H1 (cell line): ENCODE measurements at regions not wholly inside any gene's neighbourhood (a gene's known extent, or its start where the extent isn't known, plus 50 kb on each side); places are given as distances from the start of the nearest gene placed in this dataset.

Source experiments
- CTCF ChIA-PET: fragments of 300-600 bp; sonication (Branson Sonifier 250); formaldehyde crosslinking; loops from one replicate; lab custom pipeline; 2021; ENCODE audit not compliant: partially characterized antibody; lab: Charles Lee
- POLR2A ChIA-PET: fragments of 300-600 bp; sonication (Branson Sonifier 250); formaldehyde crosslinking; loops from one replicate; lab custom pipeline; 2021; ENCODE audit warnings: inconsistent platforms; ENCODE audit not compliant: partially characterized antibody; lab: Charles Lee
- DNase-seq, 2 experiments: peaks; one replicate each; pipeline versions ENCODE4 v3.0.0 to v3.0.0-alpha.2; 2010 to 2022; ENCODE audit warnings: low spot score in 2 of 2, low read depth in 1 of 2, mixed read lengths in 1 of 2
- FAIRE-seq: peaks from 2 replicates; lab custom pipeline; 2011; peaks lifted over from hg19 to GRCh38; lab: Jason Lieb, UNC
- H2AFZ ChIP-seq: 2 replicates; pipeline ENCODE4 v1.8.1; 2012; ENCODE audit warnings: low read length, inconsistent platforms
- H2AK5ac ChIP-seq: 2 replicates; pipeline ENCODE4 v1.6.1; 2013; ENCODE audit warnings: low read depth, low read length
- H2BK120ac ChIP-seq: replicated peaks from 2 replicates; pipeline ENCODE3; 2013; ENCODE audit warnings: low read depth, low read length, inconsistent platforms
- H2BK12ac ChIP-seq: 2 replicates; pipeline ENCODE4 v1.6.1; 2013; ENCODE audit warnings: low read depth, low read length
- H2BK15ac ChIP-seq: 2 replicates; pipeline ENCODE4 v1.6.1; 2013; ENCODE audit warnings: low read length
- H2BK20ac ChIP-seq: 2 replicates; pipeline ENCODE4 v1.6.1; 2013; ENCODE audit warnings: low read length
- H2BK5ac ChIP-seq: 2 replicates; pipeline ENCODE4 v1.6.1; 2013; ENCODE audit warnings: low read depth, low read length
- H3K14ac ChIP-seq: 2 replicates; pipeline ENCODE4 v1.6.1; 2013; ENCODE audit warnings: inconsistent platforms; ENCODE audit not compliant: insufficient read length
- H3K18ac ChIP-seq: 2 replicates; pipeline ENCODE4 v1.6.1; 2013; ENCODE audit warnings: low read length; ENCODE audit errors: extremely low read depth
- H3K23ac ChIP-seq: 2 replicates; pipeline ENCODE4 v1.6.1; 2013; ENCODE audit warnings: inconsistent platforms; ENCODE audit not compliant: insufficient read length
- H3K23me2 ChIP-seq: 2 replicates; pipeline ENCODE4 v1.6.1; 2013; ENCODE audit warnings: low read depth, low read length
- H3K27ac ChIP-seq: 2 replicates; pipeline ENCODE4 v1.6.1; 2011; ENCODE audit warnings: low read depth, low read length, inconsistent platforms
- H3K27me3 ChIP-seq, 4 experiments: replicated peaks in 1 of 4; 1 replicate in 1 of 4; 2 replicates in 3 of 4; pipeline versions ENCODE4 v1.6.1 to v1.8.1; 2011 to 2013; ENCODE audit warnings: low read length in 3 of 4, mild to moderate bottlenecking in 3 of 4, inconsistent platforms in 2 of 4, mixed read lengths in 2 of 4, moderate library complexity in 1 of 4; ENCODE audit not compliant: control insufficient read depth in 3 of 4, insufficient read depth in 3 of 4; ENCODE audit errors: extremely low read depth in 1 of 4
- H3K36me3 ChIP-seq, 4 experiments: 2 replicates each; pipeline versions ENCODE4 v1.6.1 to v1.8.1; 2011 to 2013; ENCODE audit warnings: mild to moderate bottlenecking in 4 of 4, low read length in 3 of 4, moderate library complexity in 2 of 4, control low read depth in 1 of 4, inconsistent platforms in 1 of 4; ENCODE audit not compliant: insufficient read depth in 4 of 4, control insufficient read depth in 2 of 4
- H3K4ac ChIP-seq: replicated peaks from 2 replicates; pipeline ENCODE3; 2013; ENCODE audit warnings: low read length, low read depth, mixed read lengths, inconsistent platforms; ENCODE audit not compliant: insufficient read length
- H3K4me1 ChIP-seq, 4 experiments: replicated peaks in 1 of 4; 1 replicate in 1 of 4; 2 replicates in 3 of 4; pipeline versions ENCODE4 v1.6.1 to v1.8.1; 2011 to 2013; ENCODE audit warnings: low read length in 3 of 4, inconsistent platforms in 2 of 4, mixed read lengths in 1 of 4; ENCODE audit not compliant: insufficient read depth in 4 of 4, control insufficient read depth in 3 of 4
- H3K4me2 ChIP-seq, 2 experiments: 2 replicates each; pipeline versions ENCODE4 v1.6.1 to v1.8.1; 2011 to 2013; ENCODE audit warnings: low read depth in 2 of 2, low read length in 2 of 2, control low read depth in 1 of 2, inconsistent platforms in 1 of 2, mild to moderate bottlenecking in 1 of 2; ENCODE audit not compliant: insufficient read depth in 1 of 2
- H3K4me3 ChIP-seq, 4 experiments: fragments of 200-600, 300-600 bp in 1 of 4; sonication (generic), shearing (Covaris generic), sonication (Bioruptor Twin) in 1 of 4; 2 replicates each; pipeline versions ENCODE4 v1.5.1 to v1.8.1; 2011 to 2016; ENCODE audit warnings: low read length in 4 of 4, low read depth in 3 of 4, control low read depth in 2 of 4, inconsistent platforms in 2 of 4, mild to moderate bottlenecking in 2 of 4, mixed read lengths in 1 of 4, moderate library complexity in 1 of 4; ENCODE audit not compliant: insufficient read depth in 2 of 4; ENCODE audit errors: extremely low read depth in 1 of 4
- H3K56ac ChIP-seq: replicated peaks from 2 replicates; pipeline ENCODE3; 2013; ENCODE audit warnings: low read depth, mild to moderate bottlenecking, mixed read lengths, low read length, inconsistent platforms; ENCODE audit not compliant: insufficient read length
- H3K79me1 ChIP-seq: 2 replicates; pipeline ENCODE4 v1.6.1; 2013; ENCODE audit warnings: low read depth, low read length, control low read depth
- H3K79me2 ChIP-seq, 2 experiments: 2 replicates each; pipeline versions ENCODE4 v1.6.1 to v1.8.1; 2012 to 2013; ENCODE audit warnings: low read length in 2 of 2, mild to moderate bottlenecking in 2 of 2, inconsistent platforms in 1 of 2; ENCODE audit not compliant: insufficient read depth in 2 of 2, control insufficient read depth in 1 of 2
- H3K9ac ChIP-seq, 4 experiments: replicated peaks in 1 of 4; 1 replicate in 1 of 4; 2 replicates in 3 of 4; pipeline versions ENCODE4 v1.6.1 to v1.8.1; 2011 to 2013; ENCODE audit warnings: low read depth in 3 of 4, low read length in 3 of 4, control low read depth in 2 of 4, mild to moderate bottlenecking in 2 of 4, moderate library complexity in 2 of 4, inconsistent platforms in 1 of 4; ENCODE audit errors: extremely low read depth in 1 of 4
- H3K9me3 ChIP-seq, 2 experiments: 2 replicates each; pipeline versions ENCODE4 v1.6.1 to v1.8.1; 2012 to 2013; ENCODE audit warnings: mild to moderate bottlenecking in 2 of 2, moderate library complexity in 2 of 2, control low read depth in 1 of 2, inconsistent platforms in 1 of 2, low read depth in 1 of 2, low read length in 1 of 2, mixed read lengths in 1 of 2; ENCODE audit not compliant: insufficient read depth in 2 of 2
- H4K20me1 ChIP-seq, 2 experiments: replicated peaks in 1 of 2; 2 replicates each; pipeline versions ENCODE3 to v1.8.1; 2011 to 2013; ENCODE audit warnings: inconsistent platforms in 2 of 2, low read length in 2 of 2, mild to moderate bottlenecking in 1 of 2; ENCODE audit not compliant: insufficient read depth in 2 of 2, control insufficient read depth in 1 of 2
- H4K5ac ChIP-seq: 2 replicates; pipeline ENCODE4 v1.6.1; 2013; ENCODE audit warnings: low read length, low read depth, mixed read lengths, inconsistent platforms; ENCODE audit not compliant: insufficient read length
- H4K8ac ChIP-seq: 2 replicates; pipeline ENCODE4 v1.8.0; 2013; ENCODE audit warnings: mild to moderate bottlenecking, moderate library complexity, low read length, inconsistent platforms; ENCODE audit not compliant: insufficient read depth; ENCODE audit errors: extremely low read depth
- H4K91ac ChIP-seq: replicated peaks from 2 replicates; pipeline ENCODE3; 2013; ENCODE audit warnings: low read length, mixed read lengths, inconsistent platforms; ENCODE audit not compliant: insufficient read length
- GTF2F1 ChIP-seq: IDR thresholded peaks from 2 replicates; pipeline ENCODE4 v1.6.1; 2012; ENCODE audit warnings: low read depth, low read length, improper control_type of control experiment, borderline replicate concordance
- RAD21 ChIP-seq, 2 experiments: IDR thresholded peaks in 1 of 2; conservative IDR thresholded peaks in 1 of 2; 2 replicates each; pipeline ENCODE4 v1.6.1; 2011; ENCODE audit warnings: low read depth in 2 of 2, low read length in 2 of 2, improper control_type of control experiment in 1 of 2, inconsistent platforms in 1 of 2, mild to moderate bottlenecking in 1 of 2, moderate library complexity in 1 of 2
- WGBS, 2 experiments: shearing (Covaris generic) in 1 of 2; methylation state at CpG; one replicate each; pipeline versions ENCODE4 v1.1.6 to v1.1.7; 2013 to 2015; ENCODE audit warnings: low lambda C conversion rate in 2 of 2, mixed read lengths in 2 of 2, inconsistent platforms in 1 of 2, low coverage in 1 of 2, missing lambda C conversion rate in 1 of 2; ENCODE audit not compliant: insufficient replicate concordance in 2 of 2, insufficient coverage in 1 of 2, insufficient read length in 1 of 2; ENCODE audit errors: extremely low coverage in 1 of 2, missing lambda C conversion rate in 1 of 2; 5-methylcytosine and 5-hydroxymethylcytosine counted together
- TF ChIP-seq, protein P1 (sequence below), 3 experiments: IDR thresholded peaks; 1 replicate in 2 of 3; 2 replicates in 1 of 3; pipeline versions ENCODE4 v1.5.1 to v1.6.1; 2011; ENCODE audit warnings: low read length in 3 of 3, mild to moderate bottlenecking in 3 of 3, inconsistent platforms in 2 of 3, low read depth in 1 of 3, moderate library complexity in 1 of 3; ENCODE audit not compliant: insufficient read depth in 1 of 3; ENCODE audit errors: control extremely low read depth in 1 of 3

GRCh38 chr3:74139648-74140047 is 474.8 kb downstream of the CNTN3 start:
- Histone ChIP-seq H4K91ac (no peak overlapping the region), H3K4me2 (no peak overlapping the region), H3K27ac (no peak overlapping the region), H2BK120ac (no peak overlapping the region), H2BK20ac (no peak overlapping the region), H3K23ac (no peak overlapping the region), H3K36me3 (no peaks in the 10 kb centered on the region), H3K79me2 (no peaks in the 10 kb centered on the region), H4K5ac (no peak overlapping the region), H2BK5ac (no peak overlapping the region), H3K18ac (no peak overlapping the region), H3K4me3 (no peak overlapping the region), H3K56ac (no peak overlapping the region), H3K4me1 (no peaks in the 10 kb centered on the region), H4K8ac (no peak overlapping the region), H3K9ac (no peak overlapping the region), H4K20me1 (no peaks in the 10 kb centered on the region), H2BK15ac (no peak overlapping the region), H3K9me3 (0 out of 4 replicates have a peak, but pooled peaks cover 0 to 3% of the 10 kb centered on the region in 2 experiments), H2AFZ (no peak overlapping the region), H3K14ac (no peak overlapping the region), H2BK12ac (no peak overlapping the region), H2AK5ac (no peak overlapping the region), H3K79me1 (no peaks in the 10 kb centered on the region), H3K27me3 (no peaks in the 10 kb centered on the region), H3K23me2 (no peaks in the 10 kb centered on the region), H3K4ac (no peak overlapping the region)
- DNase-seq (no peak), FAIRE-seq (no peak)
- 61% methylated on average over 3 of the region's 3 CpGs; no CpG with 5 or more reads in 1 of the 2 experiments for WGBS, 2 experiments
- ChIA-PET CTCF (interaction anchor here (1.4 kb wide), 1 partner anchor 10 kb away, joined by 6 read pairs; no protein-coding TSS in a partner anchor), POLR2A (no interaction called here)
- TF ChIP-seq, protein P1, sequence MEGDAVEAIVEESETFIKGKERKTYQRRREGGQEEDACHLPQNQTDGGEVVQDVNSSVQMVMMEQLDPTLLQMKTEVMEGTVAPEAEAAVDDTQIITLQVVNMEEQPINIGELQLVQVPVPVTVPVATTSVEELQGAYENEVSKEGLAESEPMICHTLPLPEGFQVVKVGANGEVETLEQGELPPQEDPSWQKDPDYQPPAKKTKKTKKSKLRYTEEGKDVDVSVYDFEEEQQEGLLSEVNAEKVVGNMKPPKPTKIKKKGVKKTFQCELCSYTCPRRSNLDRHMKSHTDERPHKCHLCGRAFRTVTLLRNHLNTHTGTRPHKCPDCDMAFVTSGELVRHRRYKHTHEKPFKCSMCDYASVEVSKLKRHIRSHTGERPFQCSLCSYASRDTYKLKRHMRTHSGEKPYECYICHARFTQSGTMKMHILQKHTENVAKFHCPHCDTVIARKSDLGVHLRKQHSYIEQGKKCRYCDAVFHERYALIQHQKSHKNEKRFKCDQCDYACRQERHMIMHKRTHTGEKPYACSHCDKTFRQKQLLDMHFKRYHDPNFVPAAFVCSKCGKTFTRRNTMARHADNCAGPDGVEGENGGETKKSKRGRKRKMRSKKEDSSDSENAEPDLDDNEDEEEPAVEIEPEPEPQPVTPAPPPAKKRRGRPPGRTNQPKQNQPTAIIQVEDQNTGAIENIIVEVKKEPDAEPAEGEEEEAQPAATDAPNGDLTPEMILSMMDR (IDR thresholded peaks at IDR 0.05; ENCODE audit: control extremely low read depth in 1 of 3, insufficient read depth in 1 of 3, low read depth in 1 of 3, low read length in 3 of 3), result peak; percentile 10 to 60 (median 38); a peak in 3 of 4 replicates
- TF ChIP-seq RAD21 (IDR thresholded peaks at IDR 0.05 in 1 of 2, conservative IDR thresholded peaks at IDR 0.05 in 1 of 2; ENCODE audit: low read depth in 2 of 2, low read length in 2 of 2) (peak; percentile 63 to 74), GTF2F1 (no peak)
